GM18502 (cell line): ENCODE measurements at regions not wholly inside any gene's neighbourhood (a gene's known extent, or its start where the extent isn't known, plus 50 kb on each side); places are given as distances from the start of the nearest gene placed in this dataset.

Experiments used
- ATAC-seq: cut with Tn5 transposase; IDR thresholded peaks from one replicate; pipeline ENCODE4 v1.9.1; 2021; ENCODE audit warnings: mild to moderate bottlenecking; ENCODE audit not compliant: unreplicated experiment, poor library complexity

GRCh38 chr18:60552948-60553347 lies 180.4 kb upstream of the MC4R start:
- ATAC-seq = no peak

GRCh38 chr18:60554967-60555366 lies 182.4 kb upstream of the MC4R start:
- ATAC-seq = no peak

- no peak for ATAC-seq
Measured at GRCh38 chr18:60555625-60556024, 183.1 kb upstream of the MC4R start.

GRCh38 chr18:60556326-60556725 lies 183.8 kb upstream of the MC4R start:
- no peak for ATAC-seq

GRCh38 chr18:60560071-60560470 lies 187.5 kb upstream of the MC4R start:
- ATAC-seq = no peak

- ATAC-seq = no peak
Measured at GRCh38 chr18:60563082-60563481, 190.5 kb upstream of the MC4R start.

GRCh38 chr18:60568220-60568619 lies 195.6 kb upstream of the MC4R start:
- ATAC-seq = no peak

GRCh38 chr18:60570172-60570571 lies 197.6 kb upstream of the MC4R start:
- no peak for ATAC-seq

- no peak for ATAC-seq
Measured at GRCh38 chr18:60577457-60577856, 204.9 kb upstream of the MC4R start.

- no peak for ATAC-seq
Measured at GRCh38 chr18:60585670-60586069, 213.1 kb upstream of the MC4R start.

- no peak for ATAC-seq
Measured at GRCh38 chr18:60593249-60593648, 220.7 kb upstream of the MC4R start.

GRCh38 chr18:60596928-60597327 lies 224.4 kb upstream of the MC4R start:
- peak; percentile 45 for ATAC-seq

- peak; percentile 79 for ATAC-seq
Measured at GRCh38 chr18:60599267-60599666, 226.7 kb upstream of the MC4R start.

GRCh38 chr18:60599995-60600394 lies 227.4 kb upstream of the MC4R start:
- ATAC-seq = no peak

- no peak for ATAC-seq
Measured at GRCh38 chr18:60601249-60601648, 228.7 kb upstream of the MC4R start.

GRCh38 chr18:60623331-60623730 lies 250.8 kb upstream of the MC4R start:
- ATAC-seq = no peak

GRCh38 chr18:60624207-60624606 lies 251.6 kb upstream of the MC4R start:
- ATAC-seq = no peak

GRCh38 chr18:60639836-60640235 lies 267.3 kb upstream of the MC4R start:
- no peak for ATAC-seq

GRCh38 chr18:60643009-60643408 lies 270.4 kb upstream of the MC4R start:
- ATAC-seq = no peak

GRCh38 chr18:60646725-60647124 lies 274.1 kb upstream of the MC4R start:
- no peak for ATAC-seq

GRCh38 chr18:60649107-60649506 lies 276.5 kb upstream of the MC4R start:
- peak; percentile 98 for ATAC-seq

GRCh38 chr18:60649842-60650536 lies 277.4 kb upstream of the MC4R start:
- ATAC-seq = no peak

- no peak for ATAC-seq
Measured at GRCh38 chr18:60654298-60654697, 281.7 kb upstream of the MC4R start.
